DND-41 (cell line): ENCODE measurements at regions not wholly inside any gene's neighbourhood (a gene's known extent, or its start where the extent isn't known, plus 50 kb on each side); places are given as distances from the start of the nearest gene placed in this dataset.
A peak's percentile ranks its signal among the peaks of the same experiment; 100 is the strongest.

Experiments used
- ATAC-seq: fragments of 200-7000 bp; cut with Tn5 transposase; 3 replicates; pipeline ENCODE4 v1.9.1; 2021; ENCODE audit warnings: low read depth; ENCODE audit not compliant: insufficient read depth
- DNase-seq: peaks from one replicate; pipeline ENCODE4 v3.0.0-alpha.2; 2020
- H2AFZ ChIP-seq: 2 replicates; pipeline ENCODE4 v1.6.0; 2012; ENCODE audit warnings: low read depth, low read length
- H3K27ac ChIP-seq: 2 replicates; pipeline ENCODE4 v1.5.1; 2012; ENCODE audit warnings: low read length, inconsistent platforms
- H3K27me3 ChIP-seq: fragments of 200-600 bp; sonication (generic); 2 replicates; pipeline ENCODE4 v1.6.0; 2012; ENCODE audit warnings: low read length, mild to moderate bottlenecking, inconsistent platforms; ENCODE audit not compliant: insufficient read depth, poor library complexity
- H3K36me3 ChIP-seq: 2 replicates; pipeline ENCODE4 v1.5.1; 2012; ENCODE audit warnings: low read length, inconsistent platforms; ENCODE audit not compliant: insufficient read depth
- H3K4me1 ChIP-seq: 2 replicates; pipeline ENCODE4 v1.5.1; 2012; ENCODE audit warnings: mild to moderate bottlenecking, low read length; ENCODE audit not compliant: insufficient read depth
- H3K4me2 ChIP-seq: 2 replicates; pipeline ENCODE4 v1.6.0; 2012; ENCODE audit warnings: mild to moderate bottlenecking, moderate library complexity, low read length, inconsistent platforms; ENCODE audit not compliant: insufficient read depth
- H3K4me3 ChIP-seq, 2 experiments: fragments of 200-600 bp in 1 of 2; shearing (Covaris generic) in 1 of 2; 2 replicates each; pipeline ENCODE4 v1.5.1; 2012 to 2016; ENCODE audit warnings: inconsistent platforms in 2 of 2, low read length in 2 of 2, mild to moderate bottlenecking in 2 of 2, low read depth in 1 of 2, moderate library complexity in 1 of 2
- H3K79me2 ChIP-seq: 2 replicates; pipeline ENCODE4 v1.6.0; 2012; ENCODE audit warnings: low read length, inconsistent platforms; ENCODE audit not compliant: insufficient read depth
- H3K9ac ChIP-seq: 2 replicates; pipeline ENCODE4 v1.6.0; 2012; ENCODE audit warnings: low read depth, mild to moderate bottlenecking, inconsistent platforms, low read length, moderate library complexity
- H3K9me3 ChIP-seq: 2 replicates; pipeline ENCODE4 v1.5.1; 2012; ENCODE audit warnings: low read length, moderate library complexity, mild to moderate bottlenecking, inconsistent platforms; ENCODE audit not compliant: insufficient read depth, severe bottlenecking
- H4K20me1 ChIP-seq: 2 replicates; pipeline ENCODE4 v1.6.0; 2012; ENCODE audit warnings: low read length; ENCODE audit not compliant: insufficient read depth
- EZH2 ChIP-seq: IDR thresholded peaks from 3 replicates; pipeline ENCODE4 v1.6.1; 2012; ENCODE audit warnings: borderline replicate concordance, low read depth, mild to moderate bottlenecking, moderate library complexity, low read length, inconsistent platforms; ENCODE audit not compliant: severe bottlenecking
- TF ChIP-seq, protein P1 (sequence below): IDR thresholded peaks from 2 replicates; pipeline ENCODE4 v1.5.1; 2012; ENCODE audit warnings: borderline replicate concordance, low read length, moderate library complexity, mild to moderate bottlenecking; ENCODE audit not compliant: poor library complexity, severe bottlenecking; ENCODE audit errors: extremely low read depth

DNA sequence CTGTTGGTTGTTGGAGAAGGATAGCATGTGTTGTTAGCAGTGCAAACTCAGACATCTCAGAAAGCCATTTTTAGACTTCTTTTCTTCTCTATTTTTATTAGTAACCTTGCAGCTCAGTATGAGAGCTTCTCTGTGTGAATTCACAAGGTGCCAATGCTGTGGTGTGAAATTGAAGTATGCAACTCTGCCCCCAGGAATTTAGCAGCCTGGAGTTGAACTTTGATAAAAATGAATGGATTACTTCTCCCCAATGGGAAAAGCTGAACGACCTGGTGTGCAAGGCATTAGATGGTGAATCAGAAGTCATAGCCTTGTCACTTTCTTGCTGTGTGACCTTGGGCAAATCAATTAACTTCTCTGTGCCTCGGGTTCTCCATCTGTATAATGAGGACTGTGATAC is 512.3 kb upstream of the PCDH9 start:
- no peaks in the 10 kb centered on the region for H3K79me2 ChIP-seq
- H3K27me3 ChIP-seq, result no peaks in the 10 kb centered on the region
- no peaks in the 10 kb centered on the region for H3K9me3 ChIP-seq
- H2AFZ ChIP-seq, result no peak overlapping the region
- H3K9ac ChIP-seq, result no peak overlapping the region
- no peak overlapping the region for H3K4me2 ChIP-seq
- no peak for TF ChIP-seq EZH2
- TF ChIP-seq, protein P1, sequence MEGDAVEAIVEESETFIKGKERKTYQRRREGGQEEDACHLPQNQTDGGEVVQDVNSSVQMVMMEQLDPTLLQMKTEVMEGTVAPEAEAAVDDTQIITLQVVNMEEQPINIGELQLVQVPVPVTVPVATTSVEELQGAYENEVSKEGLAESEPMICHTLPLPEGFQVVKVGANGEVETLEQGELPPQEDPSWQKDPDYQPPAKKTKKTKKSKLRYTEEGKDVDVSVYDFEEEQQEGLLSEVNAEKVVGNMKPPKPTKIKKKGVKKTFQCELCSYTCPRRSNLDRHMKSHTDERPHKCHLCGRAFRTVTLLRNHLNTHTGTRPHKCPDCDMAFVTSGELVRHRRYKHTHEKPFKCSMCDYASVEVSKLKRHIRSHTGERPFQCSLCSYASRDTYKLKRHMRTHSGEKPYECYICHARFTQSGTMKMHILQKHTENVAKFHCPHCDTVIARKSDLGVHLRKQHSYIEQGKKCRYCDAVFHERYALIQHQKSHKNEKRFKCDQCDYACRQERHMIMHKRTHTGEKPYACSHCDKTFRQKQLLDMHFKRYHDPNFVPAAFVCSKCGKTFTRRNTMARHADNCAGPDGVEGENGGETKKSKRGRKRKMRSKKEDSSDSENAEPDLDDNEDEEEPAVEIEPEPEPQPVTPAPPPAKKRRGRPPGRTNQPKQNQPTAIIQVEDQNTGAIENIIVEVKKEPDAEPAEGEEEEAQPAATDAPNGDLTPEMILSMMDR, result no peak
- DNase-seq, result no peak
- no peaks in the 10 kb centered on the region for H4K20me1 ChIP-seq
- H3K4me1 ChIP-seq, result no peaks in the 10 kb centered on the region
- H3K4me3 ChIP-seq, result no peak overlapping the region
- no peak for ATAC-seq
- no peak overlapping the region for H3K27ac ChIP-seq
- H3K36me3 ChIP-seq, result no peaks in the 10 kb centered on the region

DNA sequence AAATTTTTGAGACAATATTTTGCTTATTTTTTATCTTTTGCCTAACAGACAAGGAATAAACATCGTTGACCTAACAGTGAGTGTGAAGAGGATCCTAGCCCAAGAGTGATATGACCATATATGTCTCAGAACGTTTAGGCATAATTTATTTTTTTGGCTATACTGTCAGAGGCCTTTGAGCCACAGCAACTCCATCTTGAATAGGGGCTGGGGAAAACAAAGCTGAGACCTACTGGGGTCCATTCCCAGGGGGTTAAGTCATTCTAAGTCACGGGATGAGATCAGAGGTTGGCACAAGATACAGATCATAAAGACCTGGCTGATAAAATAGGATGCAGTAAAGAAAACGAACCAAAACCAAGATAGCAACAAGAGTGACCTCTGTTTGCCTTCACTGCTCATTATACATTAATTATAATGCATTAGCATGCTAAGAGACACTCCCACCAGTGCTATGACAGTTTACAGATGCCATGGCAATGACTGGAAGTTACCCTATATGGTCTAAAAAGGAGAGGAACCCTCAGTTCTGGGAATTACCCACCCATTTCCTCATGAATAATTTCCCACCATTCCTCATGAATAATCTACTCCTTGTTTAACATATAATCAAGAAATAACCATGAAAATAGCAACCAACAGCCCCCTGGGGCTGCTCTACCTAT is 510.9 kb upstream of the PCDH9 start:
- Histone ChIP-seq H2AFZ (no peak overlapping the region), H3K9me3 (no peaks in the 10 kb centered on the region), H3K4me2 (no peak overlapping the region), H4K20me1 (no peaks in the 10 kb centered on the region), H3K79me2 (no peaks in the 10 kb centered on the region), H3K9ac (no peak overlapping the region), H3K4me1 (no peaks in the 10 kb centered on the region), H3K4me3 (no peak overlapping the region), H3K27me3 (no peaks in the 10 kb centered on the region), H3K27ac (no peak overlapping the region), H3K36me3 (no peaks in the 10 kb centered on the region)
- ATAC-seq (no peak), DNase-seq (no peak)
- TF ChIP-seq, protein P1, result no peak
- no peak for TF ChIP-seq EZH2

DNA sequence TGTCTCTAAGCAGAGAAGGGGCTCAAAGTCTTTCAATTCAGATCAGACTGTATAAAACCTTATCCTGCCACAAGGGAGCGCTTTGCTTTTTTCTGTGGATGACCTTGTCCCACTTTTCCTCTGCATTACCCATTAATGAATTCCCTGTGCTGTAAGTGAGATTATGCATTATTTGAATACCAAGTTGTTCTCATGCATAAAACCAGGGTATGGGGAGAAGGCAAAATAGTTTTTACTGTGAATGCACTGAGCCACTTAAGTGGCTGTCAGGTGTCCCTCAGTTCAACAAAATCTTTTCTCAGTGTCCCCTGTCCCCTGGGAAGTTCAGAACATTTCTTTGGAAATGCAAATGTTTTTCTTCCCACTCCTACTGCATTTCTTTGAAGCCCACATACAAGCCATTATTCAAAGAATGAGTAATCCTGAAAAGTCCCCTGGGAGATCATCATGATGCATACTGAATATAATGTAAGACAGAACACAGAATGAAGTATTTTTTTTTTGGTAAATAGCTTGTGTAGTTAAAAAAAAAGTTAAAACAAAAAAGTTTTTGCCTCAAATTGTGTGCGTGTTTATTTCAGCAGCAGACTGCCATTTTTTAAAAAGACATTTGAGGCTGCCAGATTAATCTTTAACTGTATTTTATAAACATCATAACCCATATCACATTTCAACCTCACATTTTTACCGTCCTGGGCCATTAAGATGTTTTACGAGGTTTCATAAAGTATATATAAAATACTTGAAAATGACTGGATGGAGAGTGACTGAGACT is 506.7 kb upstream of the PCDH9 start:
- H3K4me3 ChIP-seq, result no peak overlapping the region
- TF ChIP-seq, protein P1, result peak; percentile 20
- no peak for TF ChIP-seq EZH2
- DNase-seq (no peak), ATAC-seq (no peak)
- no peaks in the 10 kb centered on the region for H3K27me3 ChIP-seq
- no peak overlapping the region for H2AFZ ChIP-seq
- no peaks in the 10 kb centered on the region for H3K9me3 ChIP-seq
- no peak overlapping the region for H3K27ac ChIP-seq
- no peaks in the 10 kb centered on the region for H3K36me3 ChIP-seq
- no peaks in the 10 kb centered on the region for H3K79me2 ChIP-seq
- no peaks in the 10 kb centered on the region for H3K4me1 ChIP-seq
- no peak overlapping the region for H3K4me2 ChIP-seq
- no peaks in the 10 kb centered on the region for H4K20me1 ChIP-seq
- no peak overlapping the region for H3K9ac ChIP-seq
